A673 (cell line): ENCODE measurements at regions not wholly inside any gene's neighbourhood (a gene's known extent, or its start where the extent isn't known, plus 50 kb on each side); places are given as distances from the start of the nearest gene placed in this dataset.

Experiments
- BruUV-seq: library from RNA; stranded (reverse); fragments of 400-500 nt; replicated peaks from 2 replicates; lab custom pipeline; 2021; lab: Mats Ljungman, UMichigan
- CTCF ChIA-PET: fragments of 300-600 bp; sonication (Branson Sonifier 250); formaldehyde crosslinking; loops from one replicate; lab custom pipeline; 2022; ENCODE audit warnings: antibody characterized with exemption; lab: Charles Lee
- POLR2A ChIA-PET: fragments of 300-600 bp; sonication (Branson Sonifier 250); formaldehyde crosslinking; loops from one replicate; lab custom pipeline; 2022; ENCODE audit warnings: antibody characterized with exemption; ENCODE audit not compliant: low non-redundant PET; lab: Charles Lee
- DNase-seq: peaks from one replicate; pipeline ENCODE4 v3.0.0-alpha.2; 2015; ENCODE audit warnings: low spot score
- H3K27ac ChIP-seq: fragments of 200-600 bp; sonication (generic); 2 replicates; pipeline ENCODE4 v1.5.1; 2016; ENCODE audit warnings: mixed run types, low read depth, mild to moderate bottlenecking, mixed read lengths, antibody characterized with exemption, low read length; ENCODE audit not compliant: poor library complexity, severe bottlenecking
- H3K27me3 ChIP-seq: fragments of 200-600 bp; sonication (generic); replicated peaks from 2 replicates; pipeline ENCODE4 v1.6.1; 2017; ENCODE audit warnings: mixed run types, low read depth, mild to moderate bottlenecking, mixed read lengths, antibody characterized with exemption, low read length; ENCODE audit not compliant: insufficient read depth, poor library complexity
- H3K36me3 ChIP-seq: fragments of 200-600 bp; sonication (generic); 2 replicates; pipeline ENCODE4 v1.6.1; 2016; ENCODE audit warnings: mixed run types, mild to moderate bottlenecking, mixed read lengths, antibody characterized with exemption, low read length; ENCODE audit not compliant: insufficient read depth, poor library complexity, severe bottlenecking
- H3K4me1 ChIP-seq: fragments of 200-600 bp; sonication (generic); 2 replicates; pipeline ENCODE4 v1.6.1; 2017; ENCODE audit warnings: mixed run types, mild to moderate bottlenecking, mixed read lengths, antibody characterized with exemption, low read length; ENCODE audit not compliant: insufficient read depth, poor library complexity, severe bottlenecking
- H3K4me3 ChIP-seq: fragments of 200-600 bp; sonication (generic); 2 replicates; pipeline ENCODE4 v1.5.1; 2016; ENCODE audit warnings: low read depth, mixed run types, mild to moderate bottlenecking, mixed read lengths, low read length; ENCODE audit not compliant: poor library complexity, severe bottlenecking
- H3K9me3 ChIP-seq: fragments of 200-600 bp; sonication (generic); 2 replicates; pipeline ENCODE4 v1.6.1; 2016; ENCODE audit warnings: mixed run types, low read depth, mild to moderate bottlenecking, mixed read lengths, antibody characterized with exemption, low read length; ENCODE audit not compliant: poor library complexity, severe bottlenecking
- CTCF ChIP-seq: fragments of 300-800, 200-600 bp; sonication (generic); conservative IDR thresholded peaks from 2 replicates; pipeline ENCODE4 v1.5.1; 2017; ENCODE audit warnings: low read depth, mild to moderate bottlenecking, antibody characterized with exemption, low read length, moderate library complexity, mixed read lengths
- EZH2 ChIP-seq: fragments of 200-600 bp; sonication (generic); IDR thresholded peaks from 2 replicates; pipeline ENCODE4 v1.6.1; 2017; ENCODE audit warnings: borderline replicate concordance, low read depth, mild to moderate bottlenecking, mixed read lengths, antibody characterized with exemption, low read length; ENCODE audit not compliant: poor library complexity, severe bottlenecking
- intact Hi-C: fragments of 100-400 bp; cut with micrococcal nuclease; formaldehyde crosslinking; loops from one replicate; pipeline ENCODE4 v1.10.0; 2022; ENCODE audit not compliant: unreplicated experiment

- Histone ChIP-seq H3K27ac (no peak overlapping the region), H3K4me3 (no peak overlapping the region), H3K36me3 (no peaks in the 10 kb centered on the region), H3K4me1 (no peaks in the 10 kb centered on the region), H3K27me3 (no peaks in the 10 kb centered on the region), H3K9me3 (no peaks in the 10 kb centered on the region)
- no peak for TF ChIP-seq EZH2
- no peak for DNase-seq
- CTCF ChIA-PET = no interaction called here
- BruUV-seq = no TSS peak
- intact Hi-C loops = no loop called here
- POLR2A ChIA-PET = no interaction called here
Observed at GRCh38 chr6:159564456-159564855, 128.6 kb downstream of the SOD2 start.

DNA sequence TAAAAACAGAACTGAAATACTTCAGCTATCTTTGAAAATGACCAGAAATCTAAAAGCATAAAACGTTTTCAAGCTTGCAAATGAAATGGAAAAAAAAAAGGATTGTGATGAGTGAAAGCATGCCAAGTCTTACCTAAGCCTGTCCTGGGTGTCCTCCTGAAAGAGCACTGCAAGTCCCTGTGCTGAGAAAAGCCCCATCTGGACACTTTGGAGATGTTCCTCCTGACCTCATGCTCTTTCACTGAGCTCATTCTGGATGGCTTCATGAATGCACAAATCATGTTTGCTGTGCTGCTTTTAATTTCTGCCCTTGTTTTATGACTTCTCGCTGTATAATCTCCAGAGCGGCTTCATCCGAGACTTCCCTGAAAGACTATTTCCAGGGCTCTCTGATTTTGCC is 136.0 kb downstream of the SOD2 start:
- CTCF ChIA-PET = no interaction called here
- Histone ChIP-seq H3K9me3 (no peaks in the 10 kb centered on the region), H3K36me3 (no peaks in the 10 kb centered on the region), H3K4me1 (no peaks in the 10 kb centered on the region), H3K27me3 (no peaks in the 10 kb centered on the region), H3K4me3 (no peak overlapping the region), H3K27ac (no peak overlapping the region)
- no TSS peak for BruUV-seq
- no peak for TF ChIP-seq CTCF
- intact Hi-C loops = no loop called here
- POLR2A ChIA-PET = no interaction called here
- DNase-seq = no peak

DNA sequence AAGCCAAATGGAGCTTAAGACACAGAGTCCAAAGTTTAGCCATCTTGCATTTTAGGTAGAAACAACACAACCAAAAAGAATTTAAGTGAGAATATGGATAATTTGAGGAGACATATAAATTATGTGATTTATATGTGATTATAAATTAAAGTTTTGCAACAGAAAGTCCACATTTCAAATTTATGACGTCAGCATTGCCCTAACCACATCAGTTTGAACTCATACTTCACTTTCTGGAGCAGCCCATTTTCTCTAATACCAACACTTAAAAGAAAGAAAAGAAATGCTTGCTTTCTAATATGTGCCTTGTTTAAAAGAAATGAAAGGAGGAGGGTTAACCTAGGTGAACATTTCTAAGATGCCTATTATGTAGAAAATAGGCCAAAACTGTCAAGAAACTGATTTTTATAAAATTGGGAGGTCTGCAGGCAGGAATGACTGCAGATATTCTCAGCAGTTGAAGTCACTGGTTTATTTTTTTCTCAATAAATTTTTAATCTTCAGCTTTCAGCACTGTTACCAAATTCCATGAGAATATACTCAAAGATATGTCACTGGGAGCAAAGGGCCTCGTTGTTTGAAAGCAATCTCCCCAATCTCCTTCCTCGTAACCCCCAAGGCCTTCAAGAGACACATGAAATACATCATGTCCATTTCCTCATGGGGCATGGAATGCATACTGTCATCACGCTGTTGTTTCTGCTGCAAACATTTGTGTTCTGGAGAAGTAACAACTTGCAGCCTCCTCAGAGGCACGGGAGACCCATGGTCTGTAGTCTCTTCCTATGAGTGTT is 137.8 kb downstream of the SOD2 start:
- DNase-seq = no peak
- ChIA-PET POLR2A (no interaction called here), CTCF (no interaction called here)
- intact Hi-C loops = no loop called here
- H3K4me1 ChIP-seq = no peaks in the 10 kb centered on the region
- no peaks in the 10 kb centered on the region for H3K9me3 ChIP-seq
- H3K36me3 ChIP-seq = no peaks in the 10 kb centered on the region
- H3K4me3 ChIP-seq = no peak overlapping the region
- BruUV-seq = no TSS peak
- TF ChIP-seq EZH2 (no peak), CTCF (no peak)
- H3K27me3 ChIP-seq = no peaks in the 10 kb centered on the region
- no peak overlapping the region for H3K27ac ChIP-seq

GRCh38 chr6:159541296-159541695 is 151.7 kb downstream of the SOD2 start:
- Histone ChIP-seq H3K9me3 (no peaks in the 10 kb centered on the region), H3K27ac (no peak overlapping the region), H3K36me3 (no peaks in the 10 kb centered on the region), H3K4me1 (no peaks in the 10 kb centered on the region), H3K27me3 (peaks cover 8% of the 10 kb centered on the region), H3K4me3 (no peak overlapping the region)
- ChIA-PET POLR2A (interaction anchor here (0.7 kb wide), 1 partner anchor 81 kb away, joined by 3 read pairs; no protein-coding TSS in a partner anchor), CTCF (no interaction called here)
- TF ChIP-seq EZH2 (no peak), CTCF (no peak)
- intact Hi-C loops = no loop called here
- DNase-seq = no peak
- no TSS peak for BruUV-seq
